ENCODE measurements at regions not wholly inside any gene's neighbourhood (a gene's known extent, or its start where the extent isn't known, plus 50 kb on each side); places are given as distances from the start of the nearest gene placed in this dataset.

- Histone ChIP-seq H3K36me3 (ENCODE audit: insufficient read depth) (no peaks in the 10 kb centered on the region), H4K20me1 (ENCODE audit: insufficient read depth) (no peaks in the 10 kb centered on the region), H3K79me2 (ENCODE audit: insufficient read depth, low read depth) (no peaks in the 10 kb centered on the region), H3K27ac (no peak overlapping the region), H2AFZ (ENCODE audit: low read depth) (no peak overlapping the region), H3K4me3 (IDR thresholded peaks at IDR 0.05; ENCODE audit: insufficient read depth, low read depth, low read length) (no peak overlapping the region), H3K4me1 (ENCODE audit: low read depth, poor library complexity, severe bottlenecking) (no peaks in the 10 kb centered on the region), H3K9ac (no peak overlapping the region), H3K4me2 (no peak overlapping the region), H3K27me3 (ENCODE audit: insufficient read depth, low read depth) (no peaks in the 10 kb centered on the region)
- no peak for TF ChIP-seq CTCF (conservative IDR thresholded peaks at IDR 0.05; ENCODE audit: low read depth, low read length)
Measured at GRCh38 chr5:153018121-153018520, 472.3 kb upstream of the GRIA1 start.

GRCh38 chr5:153030755-153031725 lies 459.4 kb upstream of the GRIA1 start:
- no peaks in the 10 kb centered on the region for H3K79me2 ChIP-seq (ENCODE audit: insufficient read depth, low read depth)
- H3K36me3 ChIP-seq (ENCODE audit: insufficient read depth) = no peaks in the 10 kb centered on the region
- H2AFZ ChIP-seq (ENCODE audit: low read depth) = no peak overlapping the region
- TF ChIP-seq CTCF (conservative IDR thresholded peaks at IDR 0.05; ENCODE audit: low read depth, low read length) = no peak
- H3K4me1 ChIP-seq (ENCODE audit: low read depth, poor library complexity, severe bottlenecking) = no peaks in the 10 kb centered on the region
- H3K27me3 ChIP-seq (ENCODE audit: insufficient read depth, low read depth) = no peaks in the 10 kb centered on the region
- no peaks in the 10 kb centered on the region for H4K20me1 ChIP-seq (ENCODE audit: insufficient read depth)
- H3K27ac ChIP-seq = no peak overlapping the region
- H3K4me2 ChIP-seq = no peak overlapping the region
- no peak overlapping the region for H3K9ac ChIP-seq
- no peak overlapping the region for H3K4me3 ChIP-seq (IDR thresholded peaks at IDR 0.05; ENCODE audit: insufficient read depth, low read depth, low read length)

- no peaks in the 10 kb centered on the region for H3K27me3 ChIP-seq (ENCODE audit: insufficient read depth, low read depth)
- no peak overlapping the region for H2AFZ ChIP-seq (ENCODE audit: low read depth)
- H3K27ac ChIP-seq = no peak overlapping the region
- TF ChIP-seq CTCF (conservative IDR thresholded peaks at IDR 0.05; ENCODE audit: low read depth, low read length) = no peak
- H3K9ac ChIP-seq = no peak overlapping the region
- H3K4me3 ChIP-seq (IDR thresholded peaks at IDR 0.05; ENCODE audit: insufficient read depth, low read depth, low read length) = no peak overlapping the region
- H3K4me2 ChIP-seq = no peak overlapping the region
- no peaks in the 10 kb centered on the region for H3K36me3 ChIP-seq (ENCODE audit: insufficient read depth)
- H4K20me1 ChIP-seq (ENCODE audit: insufficient read depth) = no peaks in the 10 kb centered on the region
- no peaks in the 10 kb centered on the region for H3K79me2 ChIP-seq (ENCODE audit: insufficient read depth, low read depth)
- H3K4me1 ChIP-seq (ENCODE audit: low read depth, poor library complexity, severe bottlenecking) = no peaks in the 10 kb centered on the region
Measured at GRCh38 chr5:153039501-153039900, 451.0 kb upstream of the GRIA1 start.

GRCh38 chr5:153043886-153044285 lies 446.6 kb upstream of the GRIA1 start:
- Histone ChIP-seq H3K79me2 (ENCODE audit: insufficient read depth, low read depth) (no peaks in the 10 kb centered on the region), H3K4me3 (IDR thresholded peaks at IDR 0.05; ENCODE audit: insufficient read depth, low read depth, low read length) (no peak overlapping the region), H4K20me1 (ENCODE audit: insufficient read depth) (no peaks in the 10 kb centered on the region), H3K36me3 (ENCODE audit: insufficient read depth) (no peaks in the 10 kb centered on the region), H3K9ac (no peak overlapping the region), H3K4me1 (ENCODE audit: low read depth, poor library complexity, severe bottlenecking) (no peaks in the 10 kb centered on the region), H3K27me3 (ENCODE audit: insufficient read depth, low read depth) (no peaks in the 10 kb centered on the region), H2AFZ (ENCODE audit: low read depth) (no peak overlapping the region), H3K27ac (no peak overlapping the region), H3K4me2 (no peak overlapping the region)
- no peak for TF ChIP-seq CTCF (conservative IDR thresholded peaks at IDR 0.05; ENCODE audit: low read depth, low read length)
